Skin epidermis (tissue), 12 donors: ENCODE measurements at regions not wholly inside any gene's neighbourhood (a gene's known extent, or its start where the extent isn't known, plus 50 kb on each side); places are given as distances from the start of the nearest gene placed in this dataset.
A peak's percentile ranks its signal among the peaks of the same experiment; 100 is the strongest.

ENCODE experiments used
- H3K27ac ChIP-seq, 21 experiments: fragments of 200-600 bp; sonication (generic) in 11 of 21; one replicate each; pipeline ENCODE4 v1.5.0; 2020; ENCODE audit warnings: mild to moderate bottlenecking in 3 of 21, inconsistent platforms in 2 of 21, moderate library complexity in 2 of 21
- H3K4me3 ChIP-seq, 7 experiments: fragments of 200-600 bp; sonication (generic) in 2 of 7; one replicate each; pipeline ENCODE4 v1.5.0; 2020; ENCODE audit warnings: inconsistent platforms in 2 of 7, mild to moderate bottlenecking in 2 of 7, moderate library complexity in 1 of 7

GRCh38 chr1:170365331-170365730, 166.6 kb upstream of the GORAB start:
- Histone ChIP-seq H3K27ac (no peak overlapping the region), H3K4me3 (no peak overlapping the region)

GRCh38 chr1:170366980-170367379, 165.0 kb upstream of the GORAB start:
- no peak overlapping the region for H3K4me3 ChIP-seq
- no peak overlapping the region for H3K27ac ChIP-seq

GRCh38 chr1:170367615-170368014, 164.4 kb upstream of the GORAB start:
- Histone ChIP-seq H3K27ac (no peak overlapping the region), H3K4me3 (no peak overlapping the region)

GRCh38 chr1:170369000-170369399, 163.0 kb upstream of the GORAB start:
- Histone ChIP-seq H3K4me3 (no peak overlapping the region), H3K27ac (no peak overlapping the region)

GRCh38 chr1:170369417-170369816, 162.5 kb upstream of the GORAB start:
- no peak overlapping the region for H3K27ac ChIP-seq
- H3K4me3 ChIP-seq, result no peak overlapping the region

GRCh38 chr1:170370087-170370486, 161.9 kb upstream of the GORAB start:
- no peak overlapping the region for H3K4me3 ChIP-seq
- no peak overlapping the region for H3K27ac ChIP-seq

- H3K27ac ChIP-seq, result no peak overlapping the region
- H3K4me3 ChIP-seq, result no peak overlapping the region
Observed at GRCh38 chr1:170375082-170375723, 156.8 kb upstream of the GORAB start.

- no peak overlapping the region for H3K4me3 ChIP-seq
- peak overlapping the region in 2 of 21 experiments; percentile 25 to 26 for H3K27ac ChIP-seq
Observed at GRCh38 chr1:170376801-170377385, 155.1 kb upstream of the GORAB start.

- H3K27ac ChIP-seq, result peak overlapping the region in 2 of 21 experiments; percentile 25 to 26
- no peak overlapping the region for H3K4me3 ChIP-seq
Observed at GRCh38 chr1:170377440-170377839, 154.5 kb upstream of the GORAB start.

- no peak overlapping the region for H3K4me3 ChIP-seq
- peak overlapping the region in 2 of 21 experiments; percentile 25 to 55 for H3K27ac ChIP-seq
Observed at GRCh38 chr1:170377896-170378634, 153.9 kb upstream of the GORAB start.

- no peak overlapping the region for H3K4me3 ChIP-seq
- H3K27ac ChIP-seq, result no peak overlapping the region
Observed at GRCh38 chr1:170385750-170386149, 146.2 kb upstream of the GORAB start.

GRCh38 chr1:170388489-170388888, 143.5 kb upstream of the GORAB start:
- peak overlapping the region in 1 of 21 experiments; percentile 29 for H3K27ac ChIP-seq
- H3K4me3 ChIP-seq, result no peak overlapping the region

GRCh38 chr1:170395149-170395548, 136.8 kb upstream of the GORAB start:
- Histone ChIP-seq H3K4me3 (no peak overlapping the region), H3K27ac (peak overlapping the region in 2 of 21 experiments; percentile 5 to 55)

- no peak overlapping the region for H3K4me3 ChIP-seq
- peak overlapping the region in 5 of 21 experiments; percentile 26 to 58 (median 43) for H3K27ac ChIP-seq
Observed at GRCh38 chr1:170397061-170397460, 134.9 kb upstream of the GORAB start.

GRCh38 chr1:170402476-170403311, 129.3 kb upstream of the GORAB start:
- H3K27ac ChIP-seq, result peak overlapping the region in 12 of 21 experiments; percentile 2 to 74 (median 34)

GRCh38 chr1:170407138-170407537, 124.8 kb upstream of the GORAB start:
- no peak overlapping the region for H3K4me3 ChIP-seq
- peak overlapping the region in 3 of 21 experiments; percentile 11 to 45 (median 23) for H3K27ac ChIP-seq

More at GRCh38 chr1:170402476-170403311, 129.3 kb upstream of the GORAB start:
- no peak overlapping the region for H3K4me3 ChIP-seq

- no peak overlapping the region for H3K4me3 ChIP-seq
- peak overlapping the region in 4 of 21 experiments; percentile 11 to 45 (median 22) for H3K27ac ChIP-seq
Observed at GRCh38 chr1:170407581-170407980, 124.4 kb upstream of the GORAB start.

GRCh38 chr1:170410401-170411166, 121.4 kb upstream of the GORAB start:
- Histone ChIP-seq H3K27ac (peak overlapping the region in 10 of 21 experiments; percentile 1 to 75 (median 28)), H3K4me3 (no peak overlapping the region)
